ENCODE measurements at regions not wholly inside any gene's neighbourhood (a gene's known extent, or its start where the extent isn't known, plus 50 kb on each side); places are given as distances from the start of the nearest gene placed in this dataset.

- no peak for DNase-seq
Measured at GRCh38 chr12:89253488-89253887, 98.8 kb downstream of the DUSP6 start.

DNA sequence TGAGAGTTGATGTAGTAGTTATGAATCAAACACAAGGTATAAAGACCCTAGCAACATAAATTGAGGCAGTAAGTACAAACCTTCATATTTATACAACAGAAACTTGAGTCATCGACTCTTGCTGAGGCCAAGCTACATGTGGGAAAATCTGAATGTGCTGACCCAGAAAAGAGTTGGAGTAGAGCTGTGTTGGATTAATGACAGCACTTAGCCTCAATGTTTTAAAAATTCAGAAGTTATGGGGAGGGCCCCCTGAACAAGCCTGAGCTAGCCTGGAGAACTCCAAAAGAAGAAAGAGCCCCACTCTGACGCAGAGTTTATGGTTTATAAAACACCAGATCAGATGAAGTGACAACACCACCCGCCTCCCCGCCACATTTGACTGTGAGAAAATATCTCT is 100.0 kb downstream of the DUSP6 start:
- no peak for DNase-seq

GRCh38 chr12:89251342-89252271 is 100.7 kb downstream of the DUSP6 start:
- DNase-seq, result peak; percentile 20

- DNase-seq, result no peak
Measured at GRCh38 chr12:89250636-89251035, 101.7 kb downstream of the DUSP6 start.

DNA sequence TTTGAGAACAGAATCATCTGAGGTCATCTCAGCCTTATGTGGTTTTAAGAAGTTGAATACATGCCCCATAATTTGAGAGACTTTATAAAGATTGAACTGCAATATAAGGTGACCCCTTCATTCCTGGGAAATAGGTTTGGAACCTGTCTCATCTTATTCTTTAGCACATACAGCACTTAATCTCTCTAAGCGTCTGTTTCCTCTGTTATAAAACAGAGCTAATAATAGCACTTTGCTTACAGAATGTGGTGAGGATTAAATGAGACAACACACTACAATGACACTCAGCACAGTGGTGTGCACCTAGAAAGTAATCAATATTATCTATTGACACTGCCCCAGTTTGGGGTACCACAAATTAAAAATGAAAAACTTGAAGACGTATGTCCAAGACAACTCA is 102.1 kb downstream of the DUSP6 start:
- no peak for DNase-seq

GRCh38 chr12:89247967-89248366 is 104.3 kb downstream of the DUSP6 start:
- no peak for DNase-seq

- DNase-seq, result no peak
Measured at GRCh38 chr12:89247541-89247942, 104.8 kb downstream of the DUSP6 start.

- peak; percentile 32 for DNase-seq
Measured at GRCh38 chr12:89245090-89245489, 107.2 kb downstream of the DUSP6 start.

GRCh38 chr12:89244536-89244935 is 107.8 kb downstream of the DUSP6 start:
- DNase-seq, result peak; percentile 47

DNA sequence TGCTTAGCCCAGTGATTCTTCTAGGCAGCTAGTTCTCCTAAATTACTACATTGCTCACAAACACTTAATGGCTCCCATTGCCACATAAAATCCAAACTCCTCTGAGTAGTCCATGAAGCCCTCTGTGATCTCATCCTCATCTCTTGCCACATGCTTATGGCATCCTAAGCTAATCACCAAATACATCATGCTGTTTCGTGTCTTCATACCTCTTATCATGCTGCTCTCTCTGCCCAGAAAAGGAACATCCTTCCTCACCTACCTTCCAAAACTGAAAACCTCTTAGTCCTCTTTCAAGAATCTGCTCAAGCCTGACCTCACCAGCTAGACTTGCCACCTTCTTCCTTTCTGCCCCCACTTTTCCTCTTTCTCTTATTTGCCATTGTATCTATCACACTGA is 108.5 kb downstream of the DUSP6 start:
- no peak for DNase-seq

- no peak for DNase-seq
Measured at GRCh38 chr12:89239534-89239933, 112.8 kb downstream of the DUSP6 start.

DNA sequence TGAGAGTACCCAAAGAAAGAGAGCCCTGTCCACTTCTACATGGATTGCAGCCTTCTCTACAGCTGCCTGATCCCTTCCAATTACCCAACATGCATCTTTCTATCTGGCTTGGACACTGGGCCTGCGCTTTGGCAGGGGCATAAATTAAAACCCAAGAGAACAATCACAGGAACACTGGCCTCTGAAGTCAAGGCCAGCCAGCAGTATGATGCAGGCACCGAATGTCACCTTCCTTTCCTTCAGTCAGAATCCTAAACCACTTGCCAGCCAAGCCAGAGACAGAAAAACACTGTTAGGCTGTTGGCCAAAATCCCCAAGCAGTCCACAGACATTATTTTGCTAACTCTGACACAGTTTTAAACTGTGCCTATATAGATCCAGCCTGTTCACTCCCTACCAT is 113.7 kb downstream of the DUSP6 start:
- no peak for DNase-seq

- no peak for DNase-seq
Measured at GRCh38 chr12:89237763-89238162, 114.5 kb downstream of the DUSP6 start.

GRCh38 chr12:89236748-89237383 is 115.4 kb downstream of the DUSP6 start:
- DNase-seq, result no peak

- no peak for DNase-seq
Measured at GRCh38 chr12:89236237-89236636, 116.1 kb downstream of the DUSP6 start.

GRCh38 chr12:89235189-89235993 is 116.9 kb downstream of the DUSP6 start:
- no peak for DNase-seq

- DNase-seq, result no peak
Measured at GRCh38 chr12:89234324-89235114, 117.8 kb downstream of the DUSP6 start.

GRCh38 chr12:89231686-89232085 is 120.6 kb downstream of the DUSP6 start:
- DNase-seq, result no peak

DNA sequence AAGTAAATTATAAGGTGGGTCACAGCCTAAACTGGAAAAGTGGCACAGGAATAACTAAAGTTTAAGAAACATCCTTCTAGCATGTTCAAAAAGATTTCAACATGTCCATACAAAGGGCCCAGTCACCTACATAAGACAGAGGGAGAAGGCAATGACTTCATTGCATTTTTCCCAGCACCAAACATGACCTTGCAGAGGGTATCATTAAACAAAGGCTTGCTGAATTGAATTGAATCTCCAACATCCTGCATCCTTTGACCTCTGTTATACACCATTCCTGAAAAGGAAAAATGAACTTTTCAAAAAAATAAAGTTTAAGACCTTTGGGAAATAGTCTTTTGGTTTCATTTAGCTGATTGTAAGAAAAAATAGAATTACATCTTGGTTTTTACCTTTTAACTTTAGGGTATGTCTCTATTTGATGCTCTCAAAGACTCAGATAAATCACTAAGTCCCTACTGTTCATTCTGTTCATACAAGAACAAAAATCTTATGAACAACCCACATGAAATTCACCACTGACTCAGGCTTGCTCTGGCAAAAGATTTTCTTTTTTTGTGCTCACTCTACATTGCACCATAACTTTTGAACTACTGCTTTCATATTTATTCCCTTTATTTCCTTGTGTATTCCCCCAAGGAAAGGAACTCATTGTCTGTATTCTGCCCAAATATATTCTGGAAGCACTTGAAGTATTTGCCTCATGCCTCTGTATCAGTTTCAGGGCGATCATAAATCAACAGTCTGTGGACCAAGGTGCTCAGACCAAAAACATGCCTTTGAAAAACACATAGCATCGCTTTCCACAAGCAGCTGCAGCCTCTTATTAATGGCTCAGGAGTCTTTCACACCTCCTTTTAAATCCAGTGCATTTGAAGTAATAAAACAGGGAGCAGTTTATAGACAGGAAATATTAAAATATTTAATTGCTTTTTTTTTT is 121.7 kb downstream of the DUSP6 start:
- DNase-seq, result no peak

DNA sequence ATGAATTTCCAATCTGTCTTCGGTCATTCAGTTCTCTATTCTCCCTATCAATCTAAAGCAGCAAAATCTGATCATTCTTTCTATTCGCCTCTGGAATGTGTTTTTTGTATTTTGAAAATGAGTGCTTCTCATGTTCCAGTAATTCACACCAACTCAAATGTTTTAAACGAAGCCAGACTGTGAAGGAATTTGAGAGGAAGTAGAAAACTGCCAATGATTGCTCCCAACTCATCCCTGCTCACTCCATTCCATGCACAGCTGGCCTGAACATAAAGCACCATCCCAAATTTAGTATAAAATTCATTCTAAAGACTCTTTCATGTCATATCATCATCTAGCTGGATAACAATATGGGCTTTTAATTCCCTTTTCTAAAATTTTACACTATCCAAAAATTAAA is 123.8 kb downstream of the DUSP6 start:
- DNase-seq, result no peak

DNA sequence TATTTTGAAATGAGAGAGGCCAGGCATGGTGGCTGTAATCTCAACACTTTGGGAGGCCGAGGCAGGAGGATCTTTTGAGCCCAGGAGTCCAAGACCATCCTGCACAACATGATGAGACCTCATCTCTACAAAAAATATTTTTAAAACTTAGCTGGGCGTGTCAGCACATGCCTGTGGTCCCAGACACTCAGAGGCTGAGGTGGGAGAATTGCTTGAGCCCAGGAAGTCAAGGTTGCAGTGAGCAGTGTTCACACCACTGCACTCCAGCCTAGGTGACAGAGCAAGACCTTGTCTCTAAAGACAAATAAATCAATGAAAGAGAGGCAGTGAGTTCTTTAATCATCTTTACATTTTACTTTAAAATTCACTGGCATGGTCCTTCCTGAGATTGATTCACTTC is 124.5 kb downstream of the DUSP6 start:
- no peak for DNase-seq

Measured in stimulated activated CD4-positive, alpha-beta T cell treated with anti-CD3 and anti-CD28 coated beads, Interleukin-4, amount 100 ng/mL, for 24 hours (primary cell).